Endothelial cell of umbilical vein (primary cell): ENCODE measurements at regions not wholly inside any gene's neighbourhood (a gene's known extent, or its start where the extent isn't known, plus 50 kb on each side); places are given as distances from the start of the nearest gene placed in this dataset.

Experiments
- BruUV-seq: library from RNA; stranded (reverse); fragments of 400-500 nt; replicated peaks from 2 replicates; lab custom pipeline; 2021; lab: Mats Ljungman, UMichigan
- CTCF ChIA-PET: fragments of 300-600, 350-600 bp; sonication (Branson Sonifier 250); formaldehyde crosslinking; loops from one replicate; lab custom pipeline; 2021; ENCODE audit warnings: antibody characterized with exemption, inconsistent platforms; lab: Charles Lee
- POLR2A ChIA-PET: fragments of 300-600, 350-600 bp; sonication (Branson Sonifier 250); formaldehyde crosslinking; loops from one replicate; lab custom pipeline; 2021; ENCODE audit warnings: antibody characterized with exemption, inconsistent platforms; lab: Charles Lee
- DNase-seq: peaks from one replicate; pipeline ENCODE4 v3.0.0-alpha.2; 2011; ENCODE audit warnings: low read depth, low spot score
- FAIRE-seq: peaks from 2 replicates; lab custom pipeline; 2011; peaks lifted over from hg19 to GRCh38; lab: Jason Lieb, UNC
- H2AFZ ChIP-seq: 2 replicates; pipeline ENCODE4 v1.6.0; 2012; ENCODE audit warnings: low read depth, low read length, control low read depth, inconsistent platforms
- H3K27ac ChIP-seq: 2 replicates; pipeline ENCODE4 v1.5.1; 2011; ENCODE audit warnings: low read depth, mild to moderate bottlenecking, control low read depth, low read length, moderate library complexity; ENCODE audit not compliant: insufficient read depth
- H3K27me3 ChIP-seq, 2 experiments: 2 replicates each; pipeline versions ENCODE4 v1.6.0 to v1.6.1; 2011; ENCODE audit warnings: low read length in 2 of 2, mixed read lengths in 1 of 2; ENCODE audit not compliant: control insufficient read depth in 2 of 2, insufficient read depth in 2 of 2
- H3K36me3 ChIP-seq, 2 experiments: 2 replicates in 1 of 2; 3 replicates in 1 of 2; pipeline ENCODE4 v1.5.1; 2011; ENCODE audit warnings: low read length in 2 of 2, mild to moderate bottlenecking in 1 of 2, moderate library complexity in 1 of 2; ENCODE audit not compliant: control insufficient read depth in 2 of 2, insufficient read depth in 2 of 2; ENCODE audit errors: extremely low read depth in 1 of 2
- H3K4me1 ChIP-seq: 3 replicates; pipeline ENCODE4 v1.5.1; 2011; ENCODE audit warnings: mild to moderate bottlenecking, low read length; ENCODE audit not compliant: control insufficient read depth, insufficient read depth; ENCODE audit errors: extremely low read depth
- H3K4me2 ChIP-seq: 2 replicates; pipeline ENCODE4 v1.6.1; 2011; ENCODE audit warnings: low read length, control low read depth, mixed read lengths; ENCODE audit not compliant: insufficient read depth
- H3K4me3 ChIP-seq, 3 experiments: fragments of 200-600 bp in 1 of 3; sonication (generic), shearing (Covaris generic) in 1 of 3; replicated peaks in 1 of 3; 2 replicates each; pipeline ENCODE4 v1.5.1; 2011 to 2016; ENCODE audit warnings: control low read depth in 3 of 3, low read length in 3 of 3, mild to moderate bottlenecking in 2 of 3, inconsistent platforms in 1 of 3, low read depth in 1 of 3, moderate library complexity in 1 of 3; ENCODE audit not compliant: insufficient read depth in 1 of 3
- H3K79me2 ChIP-seq: 2 replicates; pipeline ENCODE4 v1.6.0; 2012; ENCODE audit warnings: low read length, inconsistent platforms; ENCODE audit not compliant: control insufficient read depth, insufficient read depth
- H3K9ac ChIP-seq: replicated peaks from 2 replicates; pipeline ENCODE3; 2011; ENCODE audit warnings: low read length, control low read depth; ENCODE audit not compliant: insufficient read depth; ENCODE audit errors: extremely low read depth
- H3K9me1 ChIP-seq: replicated peaks from 3 replicates; pipeline ENCODE4 v1.6.0; 2011; ENCODE audit warnings: mild to moderate bottlenecking, low read length; ENCODE audit not compliant: control insufficient read depth, insufficient read depth; ENCODE audit errors: extremely low read depth
- H3K9me3 ChIP-seq: replicated peaks from 2 replicates; pipeline ENCODE4 v1.5.1; 2012; ENCODE audit warnings: low read length, inconsistent platforms; ENCODE audit not compliant: control insufficient read depth, insufficient read depth
- H4K20me1 ChIP-seq: replicated peaks from 2 replicates; pipeline ENCODE3; 2011; ENCODE audit warnings: mild to moderate bottlenecking, low read length; ENCODE audit not compliant: control insufficient read depth, insufficient read depth; ENCODE audit errors: extremely low read depth
- EZH2 ChIP-seq: IDR thresholded peaks from 2 replicates; pipeline ENCODE4 v1.6.1; 2012; ENCODE audit warnings: borderline replicate concordance, low read depth, mild to moderate bottlenecking, moderate library complexity, low read length, inconsistent platforms; ENCODE audit not compliant: severe bottlenecking
- FOS ChIP-seq: IDR thresholded peaks from 2 replicates; pipeline ENCODE4 v1.6.1; 2011; ENCODE audit warnings: mild to moderate bottlenecking, low read length, moderate library complexity, borderline replicate concordance; ENCODE audit not compliant: insufficient read depth
- GATA2 ChIP-seq: IDR thresholded peaks from 2 replicates; pipeline ENCODE4 v1.7.0; 2011; ENCODE audit warnings: low read depth, mild to moderate bottlenecking, moderate library complexity, mixed read lengths, low read length; ENCODE audit not compliant: insufficient read length, insufficient read depth
- JUN ChIP-seq: IDR thresholded peaks from 2 replicates; pipeline ENCODE4 v1.6.1; 2011; ENCODE audit warnings: borderline replicate concordance, low read depth; ENCODE audit not compliant: insufficient read length, insufficient read depth
- MYC ChIP-seq: IDR thresholded peaks from one replicate; pipeline ENCODE4 v1.6.1; 2011; ENCODE audit warnings: mild to moderate bottlenecking, low read depth, low read length
- POLR2A ChIP-seq: IDR thresholded peaks from 2 replicates; pipeline ENCODE4 v1.6.1; 2012; ENCODE audit warnings: low read depth, mild to moderate bottlenecking, control low read depth, low read length
- POLR2AphosphoS5 ChIP-seq: IDR thresholded peaks from 2 replicates; pipeline ENCODE4 v1.6.1; 2012; ENCODE audit warnings: low read depth, mild to moderate bottlenecking, control low read depth, low read length, moderate library complexity; ENCODE audit not compliant: insufficient read depth
- dilution Hi-C: fragments of 300-500 bp; cut with MboI; formaldehyde crosslinking; loops from one replicate; pipeline ENCODE4 v1.15.0; 2019; ENCODE audit warnings: low sequenced_read_pairs; ENCODE audit not compliant: extremely low pct_ligation_motif_present
- intact Hi-C: fragments of 100-400 bp; cut with micrococcal nuclease; formaldehyde crosslinking; loops from one replicate; pipeline ENCODE4 v1.10.0; 2022
- TF ChIP-seq, protein P1 (sequence below): IDR thresholded peaks from 2 replicates; pipeline ENCODE4 v1.6.1; 2011; ENCODE audit not compliant: insufficient read depth, insufficient read length
- TF ChIP-seq, protein P2 (sequence below), 2 donors: IDR thresholded peaks; 1 replicate in 1 of 2; 2 replicates in 1 of 2; pipeline ENCODE4 v1.5.1; 2011; ENCODE audit warnings: low read length in 2 of 2, mild to moderate bottlenecking in 2 of 2, moderate library complexity in 2 of 2, control low read depth in 1 of 2, inconsistent platforms in 1 of 2, low read depth in 1 of 2; ENCODE audit not compliant: insufficient read depth in 1 of 2; ENCODE audit errors: extremely low read depth in 1 of 2

- H2AFZ ChIP-seq: no peak overlapping the region
- H3K9ac ChIP-seq: no peak overlapping the region
- H4K20me1 ChIP-seq: no peaks in the 10 kb centered on the region
- no peak overlapping the region for H3K27ac ChIP-seq
- H3K4me1 ChIP-seq: no peaks in the 10 kb centered on the region
- no peaks in the 10 kb centered on the region for H3K9me1 ChIP-seq
- no TSS peak for BruUV-seq
- TF ChIP-seq POLR2AphosphoS5: no peak
- no peak for TF ChIP-seq EZH2
- no peak for TF ChIP-seq GATA2
- TF ChIP-seq FOS: no peak
- ChIA-PET CTCF (no interaction called here), POLR2A (no interaction called here)
- no peaks in the 10 kb centered on the region for H3K79me2 ChIP-seq
- no peak for DNase-seq
- no peak overlapping the region for H3K4me3 ChIP-seq
- no peak overlapping the region for H3K4me2 ChIP-seq
- H3K9me3 ChIP-seq: peaks cover 2% of the 10 kb centered on the region
- H3K36me3 ChIP-seq: no peaks in the 10 kb centered on the region
- intact Hi-C loops (no loop called here), dilution Hi-C loops (no loop called here)
- H3K27me3 ChIP-seq: no peaks in the 10 kb centered on the region
- FAIRE-seq: no peak
Measured at GRCh38 chr11:70616938-70617654, 218.8 kb downstream of the CTTN start.

GRCh38 chr11:70618431-70619101 lies 220.2 kb downstream of the CTTN start:
- dilution Hi-C loops (no loop called here), intact Hi-C loops (no loop called here)
- POLR2A ChIA-PET: no interaction called here

More at GRCh38 chr11:70618431-70619101, 220.2 kb downstream of the CTTN start:
- CTCF ChIA-PET: no interaction called here
- DNase-seq (no peak), FAIRE-seq (no peak)
- Histone ChIP-seq H3K9me1 (no peaks in the 10 kb centered on the region), H3K27ac (no peak overlapping the region), H3K27me3 (no peaks in the 10 kb centered on the region), H3K79me2 (no peaks in the 10 kb centered on the region), H2AFZ (no peak overlapping the region), H4K20me1 (no peaks in the 10 kb centered on the region), H3K9me3 (peaks cover 2% of the 10 kb centered on the region), H3K36me3 (no peaks in the 10 kb centered on the region), H3K4me3 (no peak overlapping the region), H3K4me1 (no peaks in the 10 kb centered on the region), H3K9ac (no peak overlapping the region), H3K4me2 (no peak overlapping the region)
- BruUV-seq: no TSS peak
- TF ChIP-seq JUN (no peak), POLR2A (no peak), POLR2AphosphoS5 (no peak), MYC (no peak), EZH2 (no peak), GATA2 (no peak), FOS (no peak)
- TF ChIP-seq, protein P1, sequence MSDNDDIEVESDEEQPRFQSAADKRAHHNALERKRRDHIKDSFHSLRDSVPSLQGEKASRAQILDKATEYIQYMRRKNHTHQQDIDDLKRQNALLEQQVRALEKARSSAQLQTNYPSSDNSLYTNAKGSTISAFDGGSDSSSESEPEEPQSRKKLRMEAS: no peak
- TF ChIP-seq, protein P2, sequence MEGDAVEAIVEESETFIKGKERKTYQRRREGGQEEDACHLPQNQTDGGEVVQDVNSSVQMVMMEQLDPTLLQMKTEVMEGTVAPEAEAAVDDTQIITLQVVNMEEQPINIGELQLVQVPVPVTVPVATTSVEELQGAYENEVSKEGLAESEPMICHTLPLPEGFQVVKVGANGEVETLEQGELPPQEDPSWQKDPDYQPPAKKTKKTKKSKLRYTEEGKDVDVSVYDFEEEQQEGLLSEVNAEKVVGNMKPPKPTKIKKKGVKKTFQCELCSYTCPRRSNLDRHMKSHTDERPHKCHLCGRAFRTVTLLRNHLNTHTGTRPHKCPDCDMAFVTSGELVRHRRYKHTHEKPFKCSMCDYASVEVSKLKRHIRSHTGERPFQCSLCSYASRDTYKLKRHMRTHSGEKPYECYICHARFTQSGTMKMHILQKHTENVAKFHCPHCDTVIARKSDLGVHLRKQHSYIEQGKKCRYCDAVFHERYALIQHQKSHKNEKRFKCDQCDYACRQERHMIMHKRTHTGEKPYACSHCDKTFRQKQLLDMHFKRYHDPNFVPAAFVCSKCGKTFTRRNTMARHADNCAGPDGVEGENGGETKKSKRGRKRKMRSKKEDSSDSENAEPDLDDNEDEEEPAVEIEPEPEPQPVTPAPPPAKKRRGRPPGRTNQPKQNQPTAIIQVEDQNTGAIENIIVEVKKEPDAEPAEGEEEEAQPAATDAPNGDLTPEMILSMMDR (IDR thresholded peaks at IDR 0.05; ENCODE audit: extremely low read depth in 1 of 2, insufficient read depth in 1 of 2, low read depth in 1 of 2, low read length in 2 of 2): no peak
